Epithelial cell of proximal tubule (primary cell): ENCODE measurements at regions not wholly inside any gene's neighbourhood (a gene's known extent, or its start where the extent isn't known, plus 50 kb on each side); places are given as distances from the start of the nearest gene placed in this dataset.

Source experiments
- DNase-seq: peaks from one replicate; pipeline ENCODE4 v3.0.0-alpha.2; 2011; ENCODE audit warnings: low read depth
- H3K4me3 ChIP-seq: 2 replicates; pipeline ENCODE4 v1.5.1; 2011; ENCODE audit warnings: low read depth, mild to moderate bottlenecking, low read length
- CTCF ChIP-seq: conservative IDR thresholded peaks from 2 replicates; pipeline ENCODE4 v1.5.1; 2012; ENCODE audit warnings: low read depth, mild to moderate bottlenecking, low read length

GRCh38 chr5:2675548-2675947 lies 75.9 kb downstream of the IRX2 start:
- no peak overlapping the region for H3K4me3 ChIP-seq
- no peak for DNase-seq
- TF ChIP-seq CTCF = no peak

- no peak for TF ChIP-seq CTCF
- H3K4me3 ChIP-seq = no peak overlapping the region
- DNase-seq = no peak
Observed at GRCh38 chr5:2674456-2674855, 77.0 kb downstream of the IRX2 start.

- DNase-seq = no peak
- no peak overlapping the region for H3K4me3 ChIP-seq
- no peak for TF ChIP-seq CTCF
Observed at GRCh38 chr5:2670940-2671339, 80.5 kb downstream of the IRX2 start.

- no peak for TF ChIP-seq CTCF
- H3K4me3 ChIP-seq = no peak overlapping the region
- no peak for DNase-seq
Observed at GRCh38 chr5:2669913-2670312, 81.6 kb downstream of the IRX2 start.

GRCh38 chr5:2669259-2669658 lies 82.2 kb downstream of the IRX2 start:
- DNase-seq = no peak
- no peak overlapping the region for H3K4me3 ChIP-seq
- no peak for TF ChIP-seq CTCF

- DNase-seq = no peak
- TF ChIP-seq CTCF = no peak
- H3K4me3 ChIP-seq = no peak overlapping the region
Observed at GRCh38 chr5:2666081-2666480, 85.4 kb downstream of the IRX2 start.

- TF ChIP-seq CTCF = no peak
- H3K4me3 ChIP-seq = no peak overlapping the region
Observed at GRCh38 chr5:2663489-2663888, 88.0 kb downstream of the IRX2 start.

More at GRCh38 chr5:2663489-2663888, 88.0 kb downstream of the IRX2 start:
- DNase-seq = no peak
